Skeletal muscle satellite cell (primary cell): ENCODE measurements at regions not wholly inside any gene's neighbourhood (a gene's known extent, or its start where the extent isn't known, plus 50 kb on each side); places are given as distances from the start of the nearest gene placed in this dataset. TPM values are rescaled to one million over a fixed set of nuclear protein-coding genes. Genes with fewer than 3 reads are reported as not detected.

Experiments
- H3K27me3 ChIP-seq: 2 replicates; pipeline ENCODE4 v1.7.0; 2013; ENCODE audit warnings: low read length; ENCODE audit not compliant: control insufficient read depth, insufficient read depth
- H3K36me3 ChIP-seq: 2 replicates; pipeline ENCODE4 v1.7.0; 2013; ENCODE audit warnings: mild to moderate bottlenecking, control low read depth, low read length; ENCODE audit not compliant: insufficient read depth
- H3K4me1 ChIP-seq: 2 replicates; pipeline ENCODE4 v1.7.0; 2013; ENCODE audit warnings: low read length; ENCODE audit not compliant: control insufficient read depth, insufficient read depth
- H3K4me2 ChIP-seq: 2 replicates; pipeline ENCODE4 v1.7.0; 2013; ENCODE audit warnings: mild to moderate bottlenecking, low read length
- H3K4me3 ChIP-seq: 2 replicates; pipeline ENCODE4 v1.7.0; 2013; ENCODE audit warnings: low read length
- H3K9ac ChIP-seq: 2 replicates; pipeline ENCODE4 v1.7.0; 2013; ENCODE audit warnings: mild to moderate bottlenecking, low read depth, low read length, moderate library complexity
- H3K9me3 ChIP-seq: replicated peaks from 2 replicates; pipeline ENCODE4 v1.7.0; 2013; ENCODE audit warnings: mild to moderate bottlenecking, control low read depth, low read length
- small RNA-seq: library from RNA; depleted of rRNA; stranded (forward); fragments of <200 nt; gene quantifications from one replicate; pipeline ENCODE3, GENCODE V24; 2012

DNA sequence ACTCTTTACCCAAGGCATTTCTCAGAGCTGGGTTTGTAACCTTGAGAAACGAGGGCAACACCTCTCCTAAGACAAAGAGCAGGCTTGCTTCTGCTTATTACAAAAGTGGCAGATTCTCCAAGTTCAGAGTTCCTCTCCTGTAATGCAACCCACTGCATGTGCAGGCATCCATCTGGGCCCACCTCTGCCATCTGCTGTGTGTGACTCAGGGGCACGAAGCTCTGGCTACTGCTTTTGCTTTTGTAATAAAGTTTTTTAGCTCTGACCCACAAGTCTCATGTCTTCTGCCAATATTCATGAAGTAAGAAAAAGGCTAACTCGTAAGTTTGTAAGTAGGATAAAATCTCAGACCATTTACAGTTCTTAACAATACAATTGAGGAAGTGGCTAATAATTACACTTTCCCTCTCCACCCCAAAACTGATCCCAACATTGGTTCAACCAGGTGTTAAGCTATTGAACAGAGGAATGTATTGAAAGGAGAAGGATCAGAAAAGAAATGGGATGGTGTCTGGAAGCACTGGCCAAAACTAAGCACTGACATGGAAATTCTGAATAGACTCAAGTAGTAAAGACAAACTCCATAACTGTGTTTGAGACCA is 51.7 kb upstream of the SMLR1 start:
- Histone ChIP-seq H3K4me1 (peaks cover 15% of the 10 kb centered on the region), H3K36me3 (no peaks in the 10 kb centered on the region), H3K9me3 (no peaks in the 10 kb centered on the region), H3K9ac (no peak overlapping the region), H3K4me3 (no peak overlapping the region), H3K4me2 (no peak overlapping the region), H3K27me3 (no peaks in the 10 kb centered on the region)

DNA sequence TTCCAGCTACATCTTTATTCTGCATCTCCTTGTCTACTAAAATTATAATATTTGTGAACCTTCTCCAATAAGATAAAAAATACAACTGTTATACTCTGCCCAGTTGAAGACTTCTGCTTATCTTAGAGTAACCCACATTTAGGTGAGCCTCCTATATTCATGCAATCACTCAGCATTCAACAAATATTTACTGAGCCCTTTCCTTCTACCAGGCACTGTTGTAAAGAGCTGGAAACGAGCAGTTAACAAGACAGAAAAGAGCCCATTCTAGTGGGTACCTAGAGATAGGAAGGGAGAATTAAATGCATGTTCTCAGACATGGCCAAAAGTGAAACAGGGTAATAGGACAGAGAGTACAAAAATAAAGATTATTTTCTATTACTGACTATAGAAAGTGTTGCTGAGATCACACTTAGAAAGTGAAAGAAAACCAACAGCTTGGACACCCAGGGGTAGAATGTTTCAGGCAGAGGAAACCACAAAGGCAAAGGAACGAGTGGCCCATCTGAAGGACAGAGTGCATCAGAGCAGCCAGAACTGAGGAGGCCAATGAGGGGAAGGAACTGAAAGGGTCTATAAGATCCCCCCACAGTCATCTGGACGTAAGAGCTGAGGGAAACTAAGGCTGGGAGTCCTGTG is 50.8 kb upstream of the SMLR1 start:
- H3K9ac ChIP-seq, result no peak overlapping the region
- H3K36me3 ChIP-seq, result no peaks in the 10 kb centered on the region
- H3K27me3 ChIP-seq, result no peaks in the 10 kb centered on the region
- no peaks in the 10 kb centered on the region for H3K9me3 ChIP-seq
- H3K4me3 ChIP-seq, result no peak overlapping the region
- peaks cover 15% of the 10 kb centered on the region for H3K4me1 ChIP-seq
- H3K4me2 ChIP-seq, result no peak overlapping the region

Small RNAs in the stretch of these regions (small RNA-seq; reads per million reads assigned to genes)
- gene RF00019, result not detected
